SK-N-SH treated with all-trans-retinoic acid at 6 μM for 48 hours (cell line): ENCODE measurements at regions not wholly inside any gene's neighbourhood (a gene's known extent, or its start where the extent isn't known, plus 50 kb on each side); places are given as distances from the start of the nearest gene placed in this dataset.

ENCODE experiments used
- ARNTL ChIP-seq: fragments of 450-650 bp; formaldehyde crosslinking; IDR thresholded peaks from 2 replicates; pipeline ENCODE4 v1.5.0; 2020; ENCODE audit warnings: low read depth, mild to moderate bottlenecking, moderate library complexity, borderline replicate concordance
- CREB5 ChIP-seq: fragments of 250-450 bp; sonication (Bioruptor Pico); IDR thresholded peaks from 2 replicates; pipeline ENCODE4 v1.5.1; 2020; ENCODE audit warnings: low read depth, mild to moderate bottlenecking, moderate library complexity
- ISL1 ChIP-seq: fragments of 250-450 bp; sonication (Bioruptor Pico); IDR thresholded peaks from 2 replicates; pipeline ENCODE4 v2.1.2; 2022; ENCODE audit warnings: mild to moderate bottlenecking, moderate library complexity
- OSR1 ChIP-seq: fragments of 250-450 bp; sonication (Bioruptor Pico); IDR thresholded peaks from 2 replicates; pipeline ENCODE4 v1.8.0; 2022; ENCODE audit warnings: moderate library complexity, mild to moderate bottlenecking, inconsistent platforms
- PATZ1 ChIP-seq: fragments of 250-450 bp; sonication (Bioruptor Pico); IDR thresholded peaks from 2 replicates; pipeline ENCODE4 v1.8.0; 2020; ENCODE audit warnings: mild to moderate bottlenecking, moderate library complexity, borderline replicate concordance
- POU6F1 ChIP-seq: fragments of 250-450 bp; sonication (Bioruptor Pico); IDR thresholded peaks from 2 replicates; pipeline ENCODE4 v1.8.0; 2021; ENCODE audit warnings: low read depth, mild to moderate bottlenecking, moderate library complexity, borderline replicate concordance
- RARB ChIP-seq: fragments of 250-450 bp; sonication (Bioruptor Pico); IDR thresholded peaks from 2 replicates; pipeline ENCODE4 v1.8.0; 2021; ENCODE audit warnings: mild to moderate bottlenecking, moderate library complexity
- TCF4 ChIP-seq: fragments of 250-450 bp; sonication (Bioruptor Pico); IDR thresholded peaks from 2 replicates; pipeline ENCODE4 v1.8.0; 2021; ENCODE audit warnings: mild to moderate bottlenecking, moderate library complexity, borderline replicate concordance
- TOX ChIP-seq: fragments of 250-450 bp; sonication (Bioruptor Pico); IDR thresholded peaks from 2 replicates; pipeline ENCODE4 v1.8.0; 2021; ENCODE audit warnings: mild to moderate bottlenecking, moderate library complexity, borderline replicate concordance
- ZC3H10 ChIP-seq: fragments of 250-450 bp; sonication (Bioruptor Pico); IDR thresholded peaks from 2 replicates; pipeline ENCODE4 v1.5.1; 2021; ENCODE audit warnings: mild to moderate bottlenecking, moderate library complexity
- ZFP3 ChIP-seq: fragments of 250-450 bp; sonication (Bioruptor Pico); IDR thresholded peaks from 2 replicates; pipeline ENCODE4 v1.5.0; 2020; ENCODE audit warnings: mild to moderate bottlenecking, moderate library complexity
- ZFP30 ChIP-seq: fragments of 450-650 bp; formaldehyde crosslinking; IDR thresholded peaks from 2 replicates; pipeline ENCODE4 v1.5.0; 2022; ENCODE audit warnings: mild to moderate bottlenecking, moderate library complexity
- ZNF70 ChIP-seq: fragments of 450-650 bp; formaldehyde crosslinking; IDR thresholded peaks from 2 replicates; pipeline ENCODE4 v1.5.0; 2020; ENCODE audit warnings: mild to moderate bottlenecking, moderate library complexity

- TF ChIP-seq ZNF70 (CRISPR knock-in tag) (no peak), ZFP30 (CRISPR knock-in tag) (no peak), RARB (no peak), POU6F1 (CRISPR knock-in tag) (no peak), ZFP3 (CRISPR knock-in tag) (no peak), ARNTL (no peak), TCF4 (CRISPR knock-in tag) (no peak), CREB5 (CRISPR knock-in tag) (no peak), TOX (CRISPR knock-in tag) (no peak), ISL1 (no peak), PATZ1 (CRISPR knock-in tag) (no peak), OSR1 (CRISPR knock-in tag) (no peak), ZC3H10 (CRISPR knock-in tag) (no peak)
Observed at GRCh38 chrX:45818913-45819312, 618.2 kb upstream of the DIPK2B start.
